NCI-H82 (cell line): ENCODE measurements at regions not wholly inside any gene's neighbourhood (a gene's known extent, or its start where the extent isn't known, plus 50 kb on each side); places are given as distances from the start of the nearest gene placed in this dataset.
A peak's percentile ranks its signal among the peaks of the same experiment; 100 is the strongest.
"Not testable (repeated sequence)": the region's sequence is repeated elsewhere in the genome, so short reads cannot be mapped to it uniquely, and the experiment has no call there.

Experiments
- DNase-seq: peaks from one replicate; lab custom pipeline; 2025; lab: John Stamatoyannopoulos, UW

GRCh38 chr7:149633976-149634945, 136.7 kb upstream of the ZNF746 start:
- DNase-seq, result no peak

DNA sequence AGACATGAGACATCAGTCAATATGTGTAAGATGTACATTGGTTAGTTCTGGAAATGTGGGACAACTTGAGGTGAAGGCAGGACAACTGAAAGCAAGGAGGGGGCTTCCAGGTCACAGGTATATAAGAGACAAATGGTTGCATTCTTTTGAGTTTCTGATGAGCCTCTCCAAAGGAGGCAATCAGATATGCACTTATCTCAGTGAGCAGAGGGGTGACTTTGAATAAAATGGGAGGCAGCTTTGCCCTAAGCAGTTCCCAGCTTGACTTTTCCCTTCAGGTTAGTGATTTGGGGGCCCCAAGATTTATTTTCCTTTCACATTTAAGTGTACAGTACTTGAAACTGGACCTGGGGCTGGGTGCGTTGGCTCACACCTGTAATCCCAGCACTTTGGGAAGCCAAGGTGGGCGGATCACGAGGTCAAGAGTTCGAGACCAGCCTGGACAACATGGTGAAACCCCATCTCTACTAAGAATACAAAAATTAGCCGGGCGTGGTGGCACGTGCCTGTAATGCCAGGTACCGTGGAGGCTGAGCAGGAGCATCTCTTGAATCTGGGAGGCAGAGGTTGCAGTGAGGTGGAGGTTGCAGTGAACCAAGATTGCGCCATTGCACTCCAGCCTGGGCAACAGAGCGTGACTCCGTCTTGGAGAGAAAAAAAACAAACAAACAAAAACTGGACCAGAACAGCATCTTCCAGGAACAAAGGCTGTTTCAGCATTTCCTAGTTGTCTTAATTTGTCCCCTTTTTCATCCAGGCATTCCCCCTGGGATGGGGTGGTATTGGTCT, 130.9 kb upstream of the ZNF746 start:
- DNase-seq, result not testable (repeated sequence)

DNA sequence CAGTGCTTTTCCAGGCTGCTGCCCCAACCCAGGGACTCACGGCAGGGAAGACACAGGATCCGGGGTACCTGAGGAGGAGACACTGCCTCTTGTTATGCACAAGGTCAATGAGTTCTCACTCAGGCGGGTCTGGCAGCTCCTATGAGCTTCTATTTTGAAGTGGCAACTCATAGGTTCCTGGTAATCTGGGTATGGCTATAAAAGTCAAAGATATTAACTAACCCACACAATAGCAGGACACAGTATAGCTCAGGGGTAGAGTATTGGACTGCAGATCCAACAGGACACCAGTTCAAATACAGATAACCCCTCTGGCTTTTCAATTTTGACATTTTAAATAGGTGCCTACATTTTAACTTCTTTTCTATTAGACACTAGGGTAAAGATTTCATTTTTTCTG, 130.3 kb upstream of the ZNF746 start:
- no peak for DNase-seq

DNA sequence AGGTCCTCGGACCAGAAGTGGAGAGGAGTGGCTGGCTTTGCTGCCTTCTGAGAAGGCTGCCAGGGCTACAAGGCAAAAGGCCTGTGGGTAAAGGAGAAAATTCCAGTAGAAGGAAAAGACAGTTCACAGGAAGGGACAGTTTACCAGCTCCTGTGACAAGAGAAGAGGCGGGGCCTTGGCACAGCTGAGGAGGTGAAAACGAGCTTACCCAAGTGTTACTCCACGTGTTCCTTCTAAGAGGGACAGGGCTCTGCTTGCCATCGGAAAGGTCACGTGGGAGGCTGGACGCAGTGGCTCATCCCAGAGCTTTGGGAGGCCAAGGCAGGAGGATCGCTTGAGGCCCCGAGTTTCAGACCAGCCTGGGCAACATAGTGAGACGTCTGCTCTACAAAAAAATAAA, 129.4 kb upstream of the ZNF746 start:
- DNase-seq, result no peak

GRCh38 chr7:149625947-149626392, 128.4 kb upstream of the ZNF746 start:
- DNase-seq, result no peak

DNA sequence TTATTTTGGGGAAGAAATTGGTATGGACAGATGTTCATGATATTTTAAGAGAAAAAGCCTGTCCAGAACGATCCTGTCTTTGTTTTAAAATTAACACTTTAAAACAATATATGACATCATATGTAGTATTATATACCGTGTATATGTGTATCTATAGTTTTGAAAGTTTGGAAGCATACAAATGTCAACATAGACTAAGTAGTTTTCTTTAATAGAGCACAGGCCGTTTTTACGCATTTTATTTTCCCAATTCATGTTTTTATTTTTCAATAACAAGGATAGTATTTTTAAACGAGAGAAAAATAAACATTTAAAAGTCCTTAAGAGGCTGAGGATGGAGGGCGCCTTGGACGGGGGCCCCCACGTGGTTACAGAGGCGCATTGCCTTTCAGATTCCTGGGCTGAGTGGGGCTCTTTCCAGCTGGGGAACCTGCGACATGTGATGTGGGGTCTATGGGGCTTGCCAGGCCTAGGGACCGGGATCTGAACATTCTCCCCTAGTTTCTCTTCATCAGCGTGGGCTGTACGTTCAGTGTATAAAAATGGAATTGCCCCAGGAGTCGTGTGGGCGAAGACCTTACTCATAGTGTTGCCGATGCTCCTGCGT, 127.8 kb upstream of the ZNF746 start:
- DNase-seq, result peak; percentile 77

DNA sequence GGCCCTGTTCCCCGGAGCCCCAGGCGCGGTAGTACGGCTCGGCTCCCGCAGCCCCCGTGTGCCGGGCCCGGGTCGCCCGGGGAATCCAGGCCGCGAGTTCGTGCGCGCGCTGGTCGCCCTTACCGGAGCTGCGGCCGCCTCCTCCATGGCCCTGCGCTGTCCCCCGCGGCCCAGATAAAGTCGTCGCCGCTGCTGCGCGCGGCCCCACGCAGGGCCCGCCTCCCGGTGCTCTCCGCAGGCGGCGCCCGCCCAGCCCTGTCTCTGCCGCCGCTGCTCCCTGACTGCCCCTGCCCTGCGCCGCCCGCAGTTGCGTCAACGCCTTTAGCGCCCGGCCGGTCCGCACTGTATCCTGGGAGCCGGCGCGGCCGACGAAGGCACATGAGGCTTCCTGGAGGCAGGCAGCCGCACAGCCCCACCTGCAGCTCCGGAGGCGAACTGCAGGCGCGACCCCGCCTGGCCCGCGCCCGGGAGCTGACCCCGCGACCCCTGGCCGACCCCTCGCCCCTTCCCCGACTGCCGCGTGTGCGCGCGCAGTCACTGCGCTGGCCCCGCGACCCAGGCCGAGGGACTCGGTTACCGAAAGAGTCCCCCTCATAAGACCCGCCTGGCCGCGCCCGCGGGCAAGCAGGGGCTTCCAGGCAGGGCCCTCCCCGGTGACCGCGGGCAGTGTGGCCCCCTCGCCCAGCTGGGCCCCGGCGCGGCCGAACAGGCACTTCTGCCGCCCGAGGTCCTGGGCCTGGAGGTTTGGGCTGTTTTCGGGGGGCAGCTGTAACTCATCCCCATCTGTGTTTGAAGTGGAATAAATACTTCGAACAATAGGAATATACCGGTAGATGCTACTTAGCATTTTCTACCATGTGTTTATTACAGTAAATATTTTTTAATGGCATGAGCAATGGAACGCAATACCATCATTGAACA, 127.1 kb upstream of the ZNF746 start:
- peak; percentile 94 for DNase-seq

DNA sequence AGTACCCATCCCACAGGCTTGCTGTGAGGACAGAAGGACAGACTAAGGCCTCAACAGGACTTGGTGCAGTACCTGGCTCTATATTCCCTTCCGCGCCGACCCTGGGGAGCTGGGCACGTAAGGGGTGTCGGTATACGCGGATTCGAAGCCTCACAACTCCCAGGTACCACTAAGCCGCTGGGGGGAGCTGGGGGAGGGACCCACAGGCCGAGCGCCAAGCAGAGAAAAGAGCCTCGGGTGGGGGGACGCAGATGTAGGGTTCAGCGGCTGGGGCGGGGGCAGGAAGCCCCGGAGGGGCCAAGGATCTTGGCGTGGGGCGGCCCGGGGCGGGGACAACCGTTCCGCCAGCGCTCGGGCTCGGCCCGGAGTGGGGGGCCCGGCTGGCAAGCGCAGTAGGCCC, 126.4 kb upstream of the ZNF746 start:
- DNase-seq, result peak; percentile 46

DNA sequence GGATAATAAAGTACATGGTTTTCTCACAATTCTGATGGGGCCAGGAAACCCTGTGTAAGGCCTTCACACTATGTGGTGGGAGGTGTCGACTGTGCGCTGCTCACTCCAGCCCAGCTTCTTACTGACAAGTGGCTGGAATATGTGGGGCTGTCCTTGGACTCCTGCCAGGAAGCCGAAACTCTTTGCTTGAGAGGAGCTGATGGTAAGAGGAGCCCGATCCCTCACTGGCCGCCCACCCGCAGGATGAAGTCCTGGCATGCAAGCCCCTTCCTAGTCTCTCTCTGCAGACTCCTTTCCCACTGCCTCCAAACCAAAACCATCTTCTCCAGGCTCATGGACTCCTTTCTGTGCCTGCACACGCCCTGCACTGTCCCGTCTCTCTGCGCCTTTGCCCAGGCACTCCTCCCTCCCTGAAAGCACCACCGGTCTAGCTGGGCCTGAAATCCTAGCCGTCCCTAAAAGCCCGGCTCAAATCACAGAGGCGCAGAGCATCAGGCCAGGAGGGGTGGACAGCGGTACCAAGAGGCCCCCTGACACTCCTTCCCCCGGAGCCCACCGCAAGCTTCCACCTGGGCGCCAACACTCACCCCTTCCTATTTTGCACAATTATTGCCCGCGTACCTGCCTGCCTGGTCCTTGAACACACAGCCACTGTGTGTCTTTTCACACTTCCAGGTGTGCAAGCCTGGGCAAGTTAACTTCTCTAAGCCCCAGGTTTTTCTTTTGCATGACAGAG, 125.8 kb upstream of the ZNF746 start:
- DNase-seq, result peak; percentile 28

DNA sequence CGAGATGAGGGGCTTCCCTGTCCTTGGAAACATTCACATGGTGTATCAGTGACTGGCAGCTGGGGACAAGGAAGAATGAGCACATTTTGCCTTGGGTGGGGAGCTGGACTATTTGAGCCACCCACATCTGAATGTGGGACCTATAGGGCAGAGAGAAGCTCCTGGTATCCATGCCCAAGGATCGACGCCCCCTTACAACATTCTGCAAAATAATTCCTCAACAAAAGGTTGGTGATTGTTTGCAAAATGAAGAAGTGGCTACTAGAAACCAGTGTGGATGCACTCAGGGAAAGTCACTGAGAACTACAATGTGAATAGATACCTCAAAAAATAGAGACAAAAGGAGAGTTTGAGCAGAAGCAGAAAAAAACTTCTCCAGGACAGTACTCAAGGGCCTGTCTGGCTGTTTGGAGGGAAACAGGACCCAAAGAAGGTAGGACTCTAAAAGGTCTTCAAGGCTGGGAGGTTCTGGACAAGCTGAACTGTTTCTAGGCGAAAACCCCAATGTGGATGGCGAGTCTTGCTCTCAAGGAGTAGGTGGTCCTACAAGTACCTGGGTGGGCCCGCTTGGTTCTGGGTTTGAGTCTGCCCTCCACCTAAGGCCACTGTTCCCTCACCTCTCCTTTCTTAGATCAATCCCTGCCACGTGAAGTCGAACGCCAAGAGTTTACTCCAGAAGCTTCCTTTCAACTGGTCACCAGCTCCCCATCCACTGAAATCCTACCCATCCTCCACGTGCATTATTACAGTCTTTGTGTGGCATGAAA, 125.0 kb upstream of the ZNF746 start:
- DNase-seq, result no peak

DNA sequence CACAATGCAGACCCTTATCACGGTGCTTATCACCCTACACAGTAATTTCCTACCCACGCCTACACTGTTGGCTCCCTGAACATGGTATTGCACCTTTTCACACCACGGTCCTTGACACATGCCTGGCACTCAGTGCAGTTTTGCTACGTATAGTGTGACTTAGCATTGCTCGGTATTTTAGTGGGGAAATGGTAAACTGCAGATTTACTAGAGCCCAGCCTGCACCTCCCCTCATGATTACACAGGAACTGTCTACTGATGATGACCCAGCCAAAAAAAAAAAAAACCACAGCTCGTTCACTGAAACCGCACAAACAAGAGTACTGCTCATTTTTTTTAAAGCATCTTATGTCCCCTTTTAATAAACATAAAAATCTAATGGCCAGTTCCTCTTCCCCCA, 124.2 kb upstream of the ZNF746 start:
- no peak for DNase-seq

DNA sequence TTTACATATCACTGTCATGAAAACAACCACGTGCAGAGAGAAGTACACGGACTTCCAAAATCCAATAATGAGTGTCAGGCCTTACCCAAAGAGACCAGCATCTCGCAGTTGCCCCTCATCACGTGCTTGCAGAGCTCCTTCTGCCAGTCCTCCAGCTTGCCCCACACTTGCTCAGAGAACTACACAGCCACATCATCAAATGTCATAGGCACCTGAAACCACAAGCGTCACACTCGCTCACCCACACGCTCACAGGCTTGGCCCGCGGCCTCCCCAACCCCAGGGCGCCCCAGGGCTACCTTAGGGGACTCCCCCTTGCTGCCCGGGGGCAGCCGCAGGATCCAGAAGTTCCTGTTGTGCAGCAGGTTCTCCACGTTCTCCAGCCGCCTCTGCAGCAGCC, 123.4 kb upstream of the ZNF746 start:
- DNase-seq, result no peak

GRCh38 chr7:149616898-149617297, 119.3 kb upstream of the ZNF746 start:
- no peak for DNase-seq

DNA sequence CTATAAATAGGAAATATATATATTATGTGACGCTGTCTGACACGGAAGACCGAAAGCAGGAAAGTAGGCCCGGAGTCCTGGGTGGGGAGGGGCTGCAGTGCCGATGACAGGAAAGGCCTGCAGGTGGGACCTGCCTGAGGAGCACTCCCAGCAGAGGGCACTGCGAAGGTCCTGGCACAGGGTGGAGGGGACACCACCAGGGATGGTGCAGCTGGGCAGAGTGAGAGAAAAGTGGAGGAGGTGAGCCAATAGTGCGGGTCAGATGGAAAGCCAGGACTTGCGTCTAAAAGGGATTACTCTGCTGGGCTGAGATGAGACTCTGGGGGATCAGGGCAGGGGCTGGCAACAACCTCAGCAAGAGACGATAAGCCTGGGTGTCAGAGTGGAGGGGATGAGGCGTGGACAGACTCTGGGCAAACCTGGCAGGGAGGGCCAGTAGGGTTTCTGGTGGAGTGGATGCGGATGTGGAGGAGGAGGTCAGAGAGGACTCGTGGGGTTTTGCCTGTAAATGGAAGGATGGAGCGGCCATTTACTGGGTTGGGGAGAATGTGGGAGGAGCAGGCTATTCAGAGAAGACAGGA, 118.2 kb upstream of the ZNF746 start:
- DNase-seq, result no peak

- no peak for DNase-seq
Measured at GRCh38 chr7:149610441-149611011, 112.9 kb upstream of the ZNF746 start.

- DNase-seq, result no peak
Measured at GRCh38 chr7:149608168-149608567, 110.6 kb upstream of the ZNF746 start.

DNA sequence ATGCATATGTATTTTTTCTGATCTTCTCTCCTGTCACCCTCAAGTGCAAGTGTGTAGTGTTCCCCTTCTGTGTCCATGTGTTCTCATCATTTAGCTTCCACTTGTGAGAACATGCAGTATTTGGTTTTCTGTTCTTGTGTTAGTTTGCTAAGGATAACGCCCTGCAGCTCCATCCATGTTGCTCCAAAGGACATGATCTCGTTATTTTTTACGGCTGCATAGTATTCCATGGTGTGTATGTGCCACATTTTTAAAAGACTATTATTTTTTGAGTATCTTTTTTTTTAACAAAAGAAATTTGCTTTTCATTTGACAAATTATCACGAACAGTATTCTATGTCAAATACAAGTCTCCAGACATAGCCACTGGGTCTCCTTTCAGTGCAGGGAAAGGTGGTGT, 110.1 kb upstream of the ZNF746 start:
- DNase-seq, result no peak

GRCh38 chr7:149606826-149607225, 109.2 kb upstream of the ZNF746 start:
- DNase-seq, result no peak

DNA sequence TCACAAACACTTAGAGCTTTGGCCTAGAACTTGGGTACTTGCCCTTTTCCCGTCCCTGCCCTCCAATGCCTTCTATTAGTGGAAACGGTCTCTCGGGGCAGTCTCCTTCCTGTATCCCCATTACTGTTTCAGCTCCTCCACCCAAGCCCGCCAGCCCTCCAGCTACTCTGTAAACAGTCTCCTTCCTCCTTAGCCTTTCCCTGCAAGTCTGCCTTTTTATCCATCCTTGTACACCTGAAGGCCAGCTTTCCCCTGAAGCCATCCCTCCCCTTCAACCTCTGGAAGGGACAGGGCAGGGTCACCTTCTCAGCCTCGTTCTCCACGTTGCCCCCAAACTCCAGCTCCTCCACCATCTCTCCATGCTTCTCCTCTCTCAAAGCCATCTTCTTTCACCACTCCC, 108.1 kb upstream of the ZNF746 start:
- DNase-seq, result no peak
